ENCODE measurements at regions not wholly inside any gene's neighbourhood (a gene's known extent, or its start where the extent isn't known, plus 50 kb on each side); places are given as distances from the start of the nearest gene placed in this dataset.

- no peak for TF ChIP-seq HOXB13 (CRISPR knock-in tag; IDR thresholded peaks at IDR 0.05; ENCODE audit: low read depth)
- no peak for TF ChIP-seq ZC3H11A (IDR thresholded peaks at IDR 0.05)
- no peak for TF ChIP-seq MAX (IDR thresholded peaks at IDR 0.05)
- no peak for TF ChIP-seq CHD4 (IDR thresholded peaks at IDR 0.05; ENCODE audit: borderline replicate concordance)
- TF ChIP-seq CTCF (IDR thresholded peaks at IDR 0.05), result no peak
- no peak for TF ChIP-seq RAD21 (conservative IDR thresholded peaks at IDR 0.05 in 1 of 2, IDR thresholded peaks at IDR 0.05 in 1 of 2)
- no peak for TF ChIP-seq ZFP36 (IDR thresholded peaks at IDR 0.05; ENCODE audit: borderline replicate concordance, partially characterized antibody)
- no peak for TF ChIP-seq POLR2A (IDR thresholded peaks at IDR 0.05; ENCODE audit: low read length)
- no peak for TF ChIP-seq RFX5 (IDR thresholded peaks at IDR 0.05)
- TF ChIP-seq TP53 (CRISPR knock-in tag; IDR thresholded peaks at IDR 0.05), result no peak
- no peak for TF ChIP-seq CHD2 (IDR thresholded peaks at IDR 0.05; ENCODE audit: low read length, partially characterized antibody)
- no peak for TF ChIP-seq FOSL2 (IDR thresholded peaks at IDR 0.05)
- TF ChIP-seq FOSL2 (CRISPR knock-in tag; IDR thresholded peaks at IDR 0.05), result no peak
- no peak for TF ChIP-seq JUN (IDR thresholded peaks at IDR 0.05)
These were observed 126.2 kb upstream of the LRRC7 start for GRCh38 chr1:69441496-69441895.

Data from A549 (cell line).